ENCODE measurements at regions not wholly inside any gene's neighbourhood (a gene's known extent, or its start where the extent isn't known, plus 50 kb on each side); places are given as distances from the start of the nearest gene placed in this dataset.

- DNase-seq (ENCODE audit: low spot score): no peak
Measured at GRCh38 chr21:39054066-39054465, 129.2 kb downstream of the PSMG1 start.

GRCh38 chr21:39053126-39053525 lies 130.1 kb downstream of the PSMG1 start:
- DNase-seq (ENCODE audit: low spot score): no peak

GRCh38 chr21:39052718-39053117 lies 130.5 kb downstream of the PSMG1 start:
- DNase-seq (ENCODE audit: low spot score): no peak

GRCh38 chr21:39051588-39051949 lies 131.7 kb downstream of the PSMG1 start:
- no peak for DNase-seq (ENCODE audit: low spot score)

- no peak for DNase-seq (ENCODE audit: low spot score)
Measured at GRCh38 chr21:39050841-39051587, 132.2 kb downstream of the PSMG1 start.

- DNase-seq (ENCODE audit: low spot score): no peak
Measured at GRCh38 chr21:39048574-39048973, 134.7 kb downstream of the PSMG1 start.

GRCh38 chr21:39048064-39048463 lies 135.2 kb downstream of the PSMG1 start:
- no peak for DNase-seq (ENCODE audit: low spot score)

- DNase-seq (ENCODE audit: low spot score): no peak
Measured at GRCh38 chr21:39047046-39047445, 136.2 kb downstream of the PSMG1 start.

- DNase-seq (ENCODE audit: low spot score): no peak
Measured at GRCh38 chr21:39046236-39046916, 136.9 kb downstream of the PSMG1 start.

- DNase-seq (ENCODE audit: low spot score): peak; percentile 70
Measured at GRCh38 chr21:39041816-39042215, 141.4 kb downstream of the PSMG1 start.

GRCh38 chr21:39040494-39041110 lies 142.6 kb downstream of the PSMG1 start:
- DNase-seq (ENCODE audit: low spot score): peak; percentile 23

GRCh38 chr21:39037807-39038405 lies 145.3 kb downstream of the PSMG1 start:
- DNase-seq (ENCODE audit: low spot score): no peak

- DNase-seq (ENCODE audit: low spot score): no peak
Measured at GRCh38 chr21:39036581-39036980, 146.7 kb downstream of the PSMG1 start.

- no peak for DNase-seq (ENCODE audit: low spot score)
Measured at GRCh38 chr21:39034590-39035536, 148.4 kb downstream of the PSMG1 start.

GRCh38 chr21:39033878-39034589 lies 149.2 kb downstream of the PSMG1 start:
- DNase-seq (ENCODE audit: low spot score): no peak

GRCh38 chr21:39029900-39030884 lies 153.1 kb downstream of the PSMG1 start:
- DNase-seq (ENCODE audit: low spot score): no peak

- no peak for DNase-seq (ENCODE audit: low spot score)
Measured at GRCh38 chr21:39029086-39029755, 154.0 kb downstream of the PSMG1 start.

- no peak for DNase-seq (ENCODE audit: low spot score)
Measured at GRCh38 chr21:39025198-39025597, 158.1 kb downstream of the PSMG1 start.

- DNase-seq (ENCODE audit: low spot score): no peak
Measured at GRCh38 chr21:39024538-39024937, 158.7 kb downstream of the PSMG1 start.

All from left forelimb (tissue), 1 donor.